HG02610 (cell line): ENCODE measurements at regions not wholly inside any gene's neighbourhood (a gene's known extent, or its start where the extent isn't known, plus 50 kb on each side); places are given as distances from the start of the nearest gene placed in this dataset.

Experiments used
- ATAC-seq: cut with Tn5 transposase; IDR thresholded peaks from one replicate; pipeline ENCODE4 v1.9.1; 2021; ENCODE audit warnings: mild to moderate bottlenecking, moderate library complexity; ENCODE audit not compliant: unreplicated experiment

DNA sequence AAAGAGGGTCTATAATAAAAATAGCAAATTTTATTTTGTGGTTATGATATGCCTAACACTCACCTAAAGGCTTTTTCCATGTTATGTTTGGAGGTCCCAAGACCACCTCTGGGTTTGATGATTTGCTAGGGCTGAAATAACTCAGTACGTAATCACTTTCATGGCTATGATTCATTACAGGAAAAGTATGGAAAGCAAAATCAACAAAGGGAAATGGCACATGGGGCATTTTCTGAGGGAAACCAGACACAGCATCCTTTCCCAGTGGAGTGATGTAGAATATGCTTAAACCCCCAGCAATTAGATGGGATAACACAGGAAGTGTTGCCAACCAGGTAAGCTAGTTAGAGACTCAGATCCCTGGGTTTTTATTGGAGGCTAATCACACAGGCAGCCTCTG is 701.6 kb upstream of the CBLB start:
- no peak for ATAC-seq

DNA sequence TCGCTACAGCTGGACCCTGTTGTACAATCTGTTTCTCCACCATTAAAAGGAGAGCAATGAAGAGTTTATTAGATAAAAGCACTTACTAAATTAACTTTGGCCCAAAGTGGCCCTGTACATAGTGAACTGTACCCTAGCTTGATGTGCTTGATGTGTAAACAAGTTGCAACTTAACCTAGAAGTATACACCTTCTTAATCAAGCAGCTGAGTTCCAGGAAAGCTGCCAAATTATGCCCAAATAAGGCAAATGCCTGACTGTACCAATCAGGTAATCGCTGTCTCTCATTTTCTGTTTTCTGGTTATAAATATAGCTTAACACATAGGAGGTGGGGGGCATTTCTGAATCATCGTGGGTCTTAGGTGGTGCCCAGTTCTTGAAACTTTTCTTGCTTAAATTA is 704.8 kb upstream of the CBLB start:
- no peak for ATAC-seq

DNA sequence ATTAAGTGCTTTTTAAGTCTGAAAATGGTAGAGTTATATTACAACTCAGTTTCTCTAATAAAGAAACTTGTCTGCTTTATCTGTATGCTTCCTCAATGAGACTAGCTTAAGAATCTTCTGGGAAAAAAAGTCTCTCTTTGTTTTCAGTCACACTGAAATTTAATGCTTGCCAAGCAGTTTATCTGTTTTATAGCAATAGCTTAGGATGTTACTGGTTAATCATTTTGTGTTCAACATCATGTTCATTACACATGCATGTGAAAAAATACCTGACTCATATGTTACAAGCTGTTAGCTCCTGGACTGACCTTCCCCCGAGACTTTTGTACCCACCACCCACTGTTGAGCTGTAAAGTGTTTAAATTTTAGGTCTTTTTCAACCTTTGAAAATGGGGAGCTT is 706.2 kb upstream of the CBLB start:
- ATAC-seq = no peak

DNA sequence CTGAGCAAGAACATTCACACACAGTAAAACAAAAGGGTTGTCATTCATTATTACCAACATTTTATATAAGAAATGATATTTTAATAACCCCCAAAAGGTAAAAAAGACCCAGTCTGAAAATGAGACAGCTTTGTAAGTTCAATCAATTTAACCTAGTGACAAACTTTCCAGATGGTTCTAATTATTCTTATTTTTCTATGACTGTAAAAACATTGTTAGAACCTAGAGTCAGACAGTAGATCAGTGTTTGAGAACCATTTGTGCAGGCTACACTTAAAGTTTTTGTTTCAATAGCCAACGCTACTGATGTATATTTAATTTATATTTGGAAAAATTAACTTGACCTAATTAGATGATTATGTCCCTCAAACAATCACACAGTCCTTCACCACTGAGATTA is 708.4 kb upstream of the CBLB start:
- no peak for ATAC-seq

DNA sequence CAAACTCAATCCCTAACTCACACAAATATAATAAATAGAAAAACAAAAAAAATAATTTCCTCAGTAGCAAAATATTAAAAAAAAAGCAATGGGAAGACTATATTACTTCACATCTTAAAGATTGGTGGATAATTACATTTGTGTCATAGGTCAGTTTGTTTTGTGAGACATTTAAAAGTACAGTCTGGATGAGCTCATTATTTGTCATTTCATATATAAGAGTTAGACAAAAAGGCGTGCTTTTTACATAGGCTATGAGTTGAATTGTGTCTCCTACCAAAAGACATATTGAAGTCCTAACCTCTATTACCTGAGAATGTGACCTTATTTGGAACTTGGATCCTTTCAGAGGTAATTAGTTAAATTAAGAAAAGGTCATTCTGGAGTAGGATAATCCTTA is 710.1 kb upstream of the CBLB start:
- ATAC-seq = no peak

DNA sequence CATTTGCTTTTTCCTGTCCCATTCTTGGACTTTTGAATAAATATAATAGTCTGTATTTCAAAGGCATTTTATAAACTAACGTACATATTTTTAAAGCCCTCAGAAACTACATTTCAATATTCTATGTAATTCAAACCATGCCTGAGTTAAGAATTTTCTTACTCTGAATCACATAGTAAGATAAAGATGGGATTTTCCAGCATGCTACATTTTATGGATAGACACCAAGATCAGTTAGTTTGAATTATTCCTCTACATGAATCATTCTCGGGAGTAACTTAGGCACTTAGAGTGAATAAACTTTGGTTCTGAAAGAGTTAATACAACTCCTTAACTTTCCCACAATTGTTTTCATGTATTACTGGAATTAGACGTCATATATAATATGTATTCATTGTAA is 713.3 kb upstream of the CBLB start:
- ATAC-seq = no peak

DNA sequence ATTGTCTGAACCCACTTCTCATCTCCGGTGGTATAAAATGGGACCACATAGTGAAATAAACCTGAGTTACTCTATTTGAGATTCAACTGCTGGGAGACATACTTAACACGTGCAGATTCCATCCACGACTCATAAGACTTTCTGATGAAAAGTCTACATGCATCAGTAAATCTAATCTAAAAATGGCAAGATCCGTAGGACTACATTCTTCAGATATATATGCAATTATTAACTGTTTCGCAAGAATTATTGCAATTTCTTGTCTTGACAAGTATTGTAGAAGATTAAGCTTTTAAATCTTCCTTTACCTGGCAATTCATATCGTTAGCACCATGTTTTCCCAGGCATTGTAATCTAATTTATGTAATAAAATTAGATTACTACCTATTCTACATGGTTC is 718.7 kb upstream of the CBLB start:
- ATAC-seq = no peak

DNA sequence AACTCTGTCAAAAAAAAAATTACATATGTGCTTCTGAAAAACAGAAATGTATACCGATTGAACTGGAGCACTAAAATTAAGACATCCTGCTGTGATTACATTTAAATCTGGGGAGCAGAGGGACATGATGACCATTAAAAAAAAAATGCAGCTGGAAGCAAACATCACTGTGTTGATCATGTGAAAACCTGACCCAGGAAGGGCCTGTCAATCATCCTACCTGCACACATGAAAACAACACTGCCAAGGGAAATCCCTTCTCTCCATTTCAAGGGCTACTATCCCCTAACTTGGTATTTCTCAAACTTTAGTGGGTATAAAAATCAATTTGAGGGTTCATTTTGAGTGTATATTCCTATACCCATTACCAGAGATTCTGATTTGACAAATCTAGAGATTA is 719.9 kb upstream of the CBLB start:
- no peak for ATAC-seq

DNA sequence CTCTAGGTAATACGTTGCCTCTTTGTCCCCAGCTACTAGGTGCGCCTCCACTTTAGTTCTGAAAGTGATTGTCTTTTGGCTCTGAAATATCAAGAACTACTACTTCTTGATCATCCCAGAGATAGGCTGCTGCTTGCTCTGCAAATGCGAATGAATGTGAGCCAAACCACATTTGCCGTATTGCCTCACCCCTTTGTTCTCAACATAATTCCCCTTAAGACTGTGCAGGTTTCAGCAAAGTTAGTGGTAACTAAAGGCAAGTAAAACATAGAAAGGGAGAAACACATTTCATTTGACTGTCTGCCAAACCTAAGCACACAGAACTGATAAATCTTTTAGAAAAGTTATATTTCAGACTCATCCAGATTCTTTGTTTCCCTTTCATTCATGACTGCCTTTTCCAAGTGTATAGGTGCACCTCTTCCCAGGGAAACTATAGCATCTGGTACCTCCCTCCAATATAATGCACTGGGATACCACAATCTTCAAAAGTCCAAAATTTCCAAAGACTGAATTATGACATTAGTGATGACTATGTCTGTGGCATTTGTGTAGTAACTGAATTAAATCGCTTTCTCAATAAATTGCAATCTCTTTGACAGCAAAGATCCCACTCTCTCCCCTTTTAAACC is 720.6 kb upstream of the CBLB start:
- no peak for ATAC-seq

DNA sequence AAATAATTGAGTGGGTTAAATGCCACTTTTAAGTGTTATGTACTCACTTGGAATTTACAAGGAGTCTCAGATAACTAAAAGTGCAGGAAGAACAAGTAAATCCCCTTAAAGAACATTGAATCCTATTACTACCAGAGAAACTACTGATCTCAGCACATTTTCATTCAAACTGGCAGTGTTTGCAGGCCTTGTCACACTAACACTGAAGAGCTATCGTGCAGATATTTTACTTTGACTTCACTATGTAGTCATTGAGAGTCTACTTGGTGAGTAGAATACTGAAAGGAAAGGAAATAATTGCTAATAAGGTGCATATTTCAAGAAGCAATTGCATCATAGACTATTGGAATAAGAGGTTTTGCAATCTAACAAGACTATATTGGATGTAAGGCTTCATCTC is 721.4 kb upstream of the CBLB start:
- no peak for ATAC-seq

DNA sequence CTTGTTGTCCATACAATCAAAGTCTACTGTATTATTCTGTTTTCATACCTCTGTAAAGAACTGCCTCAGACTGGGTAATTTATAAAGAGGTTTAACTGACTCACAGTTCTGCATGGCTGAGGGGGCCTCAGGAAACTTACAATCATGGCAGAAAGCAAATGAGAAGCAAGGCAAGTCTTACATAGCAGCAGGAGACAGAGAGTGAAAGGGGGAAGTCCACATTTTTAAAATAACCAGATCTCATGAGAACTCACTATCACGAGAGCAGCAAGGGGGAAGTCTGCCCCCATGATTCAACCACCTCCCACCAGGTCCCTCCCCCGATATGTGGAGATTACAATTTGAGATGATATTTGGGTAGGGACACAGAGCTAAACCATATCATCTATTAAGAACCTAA is 724.6 kb upstream of the CBLB start:
- no peak for ATAC-seq

DNA sequence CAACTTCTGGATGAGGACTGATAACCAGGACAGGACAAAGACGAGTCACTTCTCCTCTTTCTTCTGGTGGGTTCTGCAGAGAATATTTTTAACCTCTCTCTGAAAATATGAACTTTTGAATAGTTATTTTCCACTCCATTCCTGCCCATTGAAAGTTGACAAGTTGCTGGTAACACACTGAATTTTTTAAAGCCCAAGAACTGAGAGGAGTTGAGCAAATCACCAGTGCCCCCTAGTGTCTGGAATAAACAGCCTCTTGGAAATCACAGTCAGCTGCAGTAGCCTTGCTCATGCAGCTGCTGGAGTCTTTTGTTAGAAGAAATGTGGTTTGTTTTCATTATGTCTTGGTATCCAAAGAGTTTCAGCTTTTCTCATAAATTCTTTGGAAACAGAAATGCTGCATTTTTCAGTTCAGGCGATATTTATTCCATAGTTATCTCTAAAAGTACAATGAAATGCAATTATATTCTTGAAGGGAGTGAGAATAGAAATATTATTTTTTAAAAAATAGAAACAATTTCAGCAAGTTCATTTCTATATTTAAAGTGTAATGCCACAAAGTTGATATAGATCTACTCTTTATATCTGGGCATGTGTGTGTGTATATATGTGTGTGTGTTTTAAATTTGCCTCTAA is 741.0 kb upstream of the CBLB start:
- ATAC-seq = peak; percentile 87

DNA sequence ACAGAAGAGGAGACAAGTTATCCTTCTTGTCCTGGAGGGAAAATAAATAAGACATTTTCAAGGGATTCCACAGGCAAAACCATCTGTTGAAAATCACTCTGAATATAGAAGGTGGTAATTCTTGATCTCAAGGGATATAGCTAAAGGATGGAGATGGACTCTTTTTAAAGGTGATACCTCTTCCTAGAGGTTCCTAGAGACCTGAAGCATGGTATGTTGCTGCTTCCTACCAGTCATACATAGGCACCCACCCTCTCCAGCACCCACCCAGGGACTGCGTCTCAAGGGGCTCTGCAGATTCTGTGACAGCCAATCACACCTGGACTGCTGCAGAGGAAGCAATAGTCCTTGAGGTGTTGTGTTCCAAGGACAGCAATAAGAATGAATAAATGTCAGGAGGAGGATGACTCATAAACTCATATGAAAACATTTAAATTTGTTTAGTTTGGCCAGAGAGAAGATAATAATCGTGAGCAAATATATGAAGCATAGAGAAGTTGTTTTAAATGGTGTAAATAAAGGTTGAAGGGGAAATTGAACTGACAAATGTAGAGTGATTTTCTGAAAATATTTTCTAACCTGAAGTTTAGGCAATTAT is 741.6 kb upstream of the CBLB start:
- ATAC-seq = no peak

DNA sequence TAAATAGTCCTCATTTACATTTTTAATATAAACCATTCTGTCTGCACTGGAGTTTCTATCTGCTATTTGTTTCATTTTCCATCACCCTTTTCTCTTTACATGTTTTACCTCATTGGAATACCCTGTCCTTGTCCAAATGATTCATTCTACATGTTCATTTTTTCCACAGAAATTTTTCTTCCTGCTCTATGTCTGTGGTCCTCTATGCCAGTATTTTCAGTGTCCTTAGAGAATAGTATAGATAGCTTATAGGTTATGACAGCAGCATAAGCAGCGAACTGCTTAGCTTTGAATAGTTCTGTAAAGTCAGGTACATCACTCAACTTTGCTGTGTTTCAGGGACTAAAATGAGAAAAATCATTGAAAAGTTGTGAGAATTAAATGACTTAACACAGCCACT is 742.3 kb upstream of the CBLB start:
- ATAC-seq = no peak

DNA sequence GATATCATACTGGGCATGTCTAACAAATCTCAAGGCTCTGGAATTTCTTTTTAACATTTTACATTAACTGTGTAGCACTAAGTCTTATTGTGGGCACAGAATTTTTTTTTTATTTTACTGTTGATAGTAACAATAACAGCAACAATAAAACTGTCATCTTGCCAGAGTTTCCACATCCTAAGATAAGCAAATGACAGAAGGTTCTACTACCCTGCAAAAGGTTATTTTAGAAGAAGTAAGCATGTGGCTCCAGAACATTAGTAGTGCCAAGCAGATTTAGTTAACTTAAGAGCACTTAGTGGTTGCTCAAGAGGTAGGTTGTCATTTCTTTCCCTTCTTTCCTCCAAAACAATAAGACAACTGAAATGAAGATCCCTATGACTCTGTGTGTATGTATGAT is 743.0 kb upstream of the CBLB start:
- no peak for ATAC-seq

DNA sequence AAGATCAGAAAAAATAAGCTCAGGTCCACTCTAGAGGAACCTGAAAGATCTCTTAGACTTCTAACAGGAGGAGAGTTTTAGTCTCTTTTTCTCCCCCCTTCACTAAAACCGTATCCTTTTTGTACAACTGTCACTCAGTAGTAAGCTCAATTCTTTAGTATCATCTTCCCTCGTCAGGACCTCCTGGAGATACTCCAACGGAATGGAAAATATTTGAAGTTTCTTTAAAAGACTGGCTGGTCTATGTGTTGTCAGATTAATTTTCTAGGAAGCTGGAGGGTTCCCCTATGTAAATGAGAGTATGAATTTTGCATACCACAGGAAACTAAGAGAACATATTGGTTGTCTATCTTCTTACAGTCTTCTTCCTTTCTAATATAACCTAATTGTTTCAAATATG is 747.7 kb upstream of the CBLB start:
- ATAC-seq = no peak

DNA sequence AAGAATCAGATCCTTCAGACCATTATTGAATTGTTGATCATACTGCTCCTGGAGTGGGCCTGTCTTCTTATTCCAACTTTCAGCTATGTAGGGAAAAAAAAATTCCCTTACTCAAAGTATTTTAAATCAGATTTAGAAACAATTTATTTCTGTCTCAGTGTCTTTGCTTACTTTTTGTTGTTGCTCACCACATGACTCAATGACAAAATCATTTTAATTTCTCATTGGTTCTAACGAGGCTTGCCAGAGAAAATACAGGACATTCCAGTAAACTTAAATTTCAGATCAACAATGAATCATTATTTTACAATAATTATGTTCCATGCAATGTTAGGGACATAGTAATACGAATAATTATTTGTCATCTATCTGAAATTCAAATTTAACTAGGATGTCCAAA is 748.5 kb upstream of the CBLB start:
- no peak for ATAC-seq

DNA sequence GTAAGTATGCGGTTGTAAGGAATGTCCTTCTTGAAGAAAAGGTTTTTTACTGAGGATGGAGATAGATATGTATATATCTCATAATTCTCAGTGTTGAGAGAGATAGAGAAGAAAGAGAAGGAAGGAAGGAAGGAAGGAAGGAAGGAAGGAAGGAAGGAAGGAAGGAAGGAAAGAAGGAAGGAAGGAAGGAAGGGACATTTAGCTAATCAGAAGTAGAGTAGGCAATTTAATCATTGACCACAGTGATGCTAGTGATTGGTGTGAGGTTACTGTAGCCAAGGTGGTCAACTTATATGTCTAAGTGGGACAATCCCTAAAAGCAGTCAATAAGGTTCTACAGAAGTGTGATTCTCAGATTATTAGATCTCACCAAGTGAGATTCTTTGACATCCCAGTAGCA is 751.8 kb upstream of the CBLB start:
- ATAC-seq = no peak

DNA sequence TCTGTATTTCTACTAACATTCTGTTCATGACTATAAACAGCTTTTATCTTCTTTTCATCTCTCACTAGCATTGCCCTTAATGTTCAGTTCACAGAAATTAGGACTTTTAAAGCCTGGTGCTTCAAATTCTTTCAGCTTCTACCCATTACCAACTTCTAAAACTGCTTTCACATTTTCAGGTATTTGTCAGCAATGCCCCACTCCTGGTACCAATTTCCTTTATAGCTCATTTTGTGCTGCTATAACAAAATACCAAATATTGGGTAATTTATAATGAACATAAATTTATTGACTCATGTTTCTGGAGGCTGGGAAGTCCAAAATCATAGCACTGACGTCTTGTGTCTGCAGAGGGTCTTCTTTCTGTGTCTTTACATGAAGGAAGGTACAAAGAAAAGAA is 753.1 kb upstream of the CCDC54 start:
- ATAC-seq = no peak

DNA sequence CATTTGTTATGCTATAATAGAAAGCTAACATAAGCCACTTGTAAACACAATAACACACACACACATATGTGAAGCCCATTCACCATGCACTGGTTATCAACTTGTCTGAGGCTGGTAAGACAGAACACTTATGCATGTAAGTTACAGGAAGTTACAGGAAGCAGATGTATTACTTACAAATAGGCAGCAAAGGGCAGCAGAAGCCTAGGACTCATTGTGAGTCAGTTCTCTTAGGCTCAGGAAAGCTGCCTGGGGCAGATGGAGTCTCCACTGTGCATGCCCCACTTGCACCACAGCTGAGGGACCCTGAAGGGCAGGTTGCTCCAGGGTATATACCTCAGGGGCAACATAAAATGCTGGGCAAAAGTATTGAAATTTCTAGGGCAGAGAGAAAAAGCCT is 748.8 kb upstream of the CCDC54 start:
- ATAC-seq = no peak

DNA sequence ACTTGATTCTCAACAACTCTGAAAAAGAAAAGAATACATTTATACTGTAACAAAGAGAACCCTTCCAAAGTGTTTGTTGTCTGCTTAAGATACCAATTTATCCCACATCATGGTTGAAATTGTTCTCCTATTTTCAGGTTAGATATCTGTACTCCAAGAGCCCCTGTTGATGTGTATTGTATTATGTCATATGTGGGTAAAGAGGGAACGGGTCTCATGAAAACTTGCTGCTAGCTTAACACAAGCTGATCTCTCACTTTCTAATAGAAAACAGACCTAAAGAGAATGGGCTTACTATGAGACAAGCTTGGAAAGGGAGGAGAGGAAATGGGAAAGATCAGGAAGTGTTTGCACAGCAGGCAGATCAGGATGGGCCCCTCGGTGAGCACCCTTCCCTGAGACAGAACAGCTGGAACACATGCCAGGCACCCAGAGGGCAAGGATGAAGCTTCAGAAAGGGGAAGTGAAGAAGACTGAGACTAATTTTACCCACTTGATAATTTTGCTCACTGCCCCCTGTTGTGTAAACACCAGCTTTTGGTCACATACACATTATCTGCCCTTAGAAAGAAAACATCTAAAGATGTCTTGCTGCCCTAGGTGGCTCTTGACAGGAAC is 747.9 kb upstream of the CCDC54 start:
- ATAC-seq = no peak

DNA sequence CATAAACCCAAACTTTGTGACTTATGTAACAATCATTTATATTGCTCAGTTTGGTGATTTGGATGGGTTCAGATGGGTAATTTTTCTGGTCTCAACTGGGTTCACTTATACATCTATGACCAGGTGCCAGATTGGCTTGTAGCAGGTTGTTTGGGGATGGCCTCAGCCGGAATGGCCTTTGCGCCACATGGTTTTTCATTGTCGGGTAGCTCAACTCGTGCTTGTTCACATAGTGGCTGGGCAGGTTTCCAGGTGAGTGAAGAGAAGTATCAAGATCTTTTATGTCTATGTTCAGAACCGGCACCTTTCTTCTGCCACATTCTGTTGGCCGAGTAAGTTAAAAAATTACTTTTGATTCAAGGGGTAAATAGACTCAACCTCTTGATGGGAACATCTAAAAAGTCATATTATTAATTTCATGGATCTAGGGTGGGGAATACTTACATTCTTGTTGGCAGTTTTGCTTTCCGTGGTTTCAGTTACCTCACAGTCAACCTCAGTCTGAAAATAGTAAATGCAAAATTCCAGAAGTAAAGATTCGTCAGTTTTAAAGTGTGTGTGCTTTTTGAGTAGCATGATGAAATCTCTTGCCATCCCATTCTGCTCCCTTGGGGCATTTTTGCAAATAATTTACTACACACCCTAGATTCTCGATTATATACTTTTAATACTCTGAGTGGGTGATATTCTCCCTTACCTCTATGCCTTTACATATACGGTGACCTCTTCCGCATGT is 745.7 kb upstream of the CCDC54 start:
- no peak for ATAC-seq
